Cardiac muscle cell (in vitro differentiated cells and primary cell): ENCODE measurements at regions not wholly inside any gene's neighbourhood (a gene's known extent, or its start where the extent isn't known, plus 50 kb on each side); places are given as distances from the start of the nearest gene placed in this dataset.
A peak's percentile ranks its signal among the peaks of the same experiment; 100 is the strongest.
"Not testable (repeated sequence)": the region's sequence is repeated elsewhere in the genome, so short reads cannot be mapped to it uniquely, and the experiment has no call there.

Source experiments
- DNase-seq, 2 donors: peaks; one replicate each; pipeline versions ENCODE4 v3.0.0 to v3.0.0-alpha.2; 2010 to 2017; ENCODE audit warnings: low read depth in 1 of 2, low spot score in 1 of 2
- H3K27ac ChIP-seq: fragments of 200-600 bp; sonication (generic); 2 replicates; pipeline ENCODE4 v1.5.1; 2016
- H3K27me3 ChIP-seq: fragments of 200-600 bp; sonication (generic); 2 replicates; pipeline ENCODE4 v1.6.0; 2016; ENCODE audit warnings: control low read depth
- H3K36me3 ChIP-seq: fragments of 200-600 bp; sonication (generic); 2 replicates; pipeline ENCODE4 v1.5.1; 2016; ENCODE audit warnings: control low read depth
- H3K4me1 ChIP-seq: fragments of 200-600 bp; sonication (generic); 2 replicates; pipeline ENCODE4 v1.8.1; 2017; ENCODE audit warnings: low read depth, mild to moderate bottlenecking, mixed run types
- H3K4me3 ChIP-seq: fragments of 200-600 bp; sonication (generic); 2 replicates; pipeline ENCODE4 v1.5.1; 2016; ENCODE audit warnings: mild to moderate bottlenecking
- H3K9me3 ChIP-seq: fragments of 200-600 bp; sonication (generic); 2 replicates; pipeline ENCODE4 v1.5.1; 2017; ENCODE audit warnings: low read depth, mild to moderate bottlenecking, control low read depth
- TF ChIP-seq, protein P1 (sequence below): IDR thresholded peaks from 2 replicates; pipeline ENCODE4 v1.5.1; 2012; ENCODE audit warnings: low read depth, mild to moderate bottlenecking, low read length

DNA sequence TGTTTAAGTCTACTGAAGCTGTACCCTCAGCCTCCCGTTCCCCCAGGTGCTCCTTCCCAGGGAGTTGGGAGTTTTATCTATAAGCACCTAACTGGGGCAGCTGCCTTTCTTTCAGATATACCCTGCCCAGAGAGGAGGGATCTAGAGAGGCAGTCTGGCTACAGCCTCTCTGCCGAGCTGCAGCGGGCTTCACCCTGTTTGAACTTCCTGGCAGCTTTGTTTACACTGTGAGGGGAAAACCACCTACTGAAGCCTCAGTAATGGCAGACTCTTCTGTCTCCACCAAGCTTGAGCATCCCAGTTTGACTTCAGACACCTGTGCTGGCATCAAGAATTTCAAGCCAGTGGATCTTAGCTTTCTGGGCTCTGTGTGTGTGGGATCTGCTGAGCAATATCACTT is 122.5 kb downstream of the MAGEE1 start:
- Histone ChIP-seq H3K36me3 (no peaks in the 10 kb centered on the region), H3K4me3 (no peak overlapping the region), H3K4me1 (no peaks in the 10 kb centered on the region), H3K27ac (no peak overlapping the region), H3K27me3 (no peaks in the 10 kb centered on the region), H3K9me3 (no peaks in the 10 kb centered on the region)
- DNase-seq: no peak
- TF ChIP-seq, protein P1, sequence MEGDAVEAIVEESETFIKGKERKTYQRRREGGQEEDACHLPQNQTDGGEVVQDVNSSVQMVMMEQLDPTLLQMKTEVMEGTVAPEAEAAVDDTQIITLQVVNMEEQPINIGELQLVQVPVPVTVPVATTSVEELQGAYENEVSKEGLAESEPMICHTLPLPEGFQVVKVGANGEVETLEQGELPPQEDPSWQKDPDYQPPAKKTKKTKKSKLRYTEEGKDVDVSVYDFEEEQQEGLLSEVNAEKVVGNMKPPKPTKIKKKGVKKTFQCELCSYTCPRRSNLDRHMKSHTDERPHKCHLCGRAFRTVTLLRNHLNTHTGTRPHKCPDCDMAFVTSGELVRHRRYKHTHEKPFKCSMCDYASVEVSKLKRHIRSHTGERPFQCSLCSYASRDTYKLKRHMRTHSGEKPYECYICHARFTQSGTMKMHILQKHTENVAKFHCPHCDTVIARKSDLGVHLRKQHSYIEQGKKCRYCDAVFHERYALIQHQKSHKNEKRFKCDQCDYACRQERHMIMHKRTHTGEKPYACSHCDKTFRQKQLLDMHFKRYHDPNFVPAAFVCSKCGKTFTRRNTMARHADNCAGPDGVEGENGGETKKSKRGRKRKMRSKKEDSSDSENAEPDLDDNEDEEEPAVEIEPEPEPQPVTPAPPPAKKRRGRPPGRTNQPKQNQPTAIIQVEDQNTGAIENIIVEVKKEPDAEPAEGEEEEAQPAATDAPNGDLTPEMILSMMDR: no peak

DNA sequence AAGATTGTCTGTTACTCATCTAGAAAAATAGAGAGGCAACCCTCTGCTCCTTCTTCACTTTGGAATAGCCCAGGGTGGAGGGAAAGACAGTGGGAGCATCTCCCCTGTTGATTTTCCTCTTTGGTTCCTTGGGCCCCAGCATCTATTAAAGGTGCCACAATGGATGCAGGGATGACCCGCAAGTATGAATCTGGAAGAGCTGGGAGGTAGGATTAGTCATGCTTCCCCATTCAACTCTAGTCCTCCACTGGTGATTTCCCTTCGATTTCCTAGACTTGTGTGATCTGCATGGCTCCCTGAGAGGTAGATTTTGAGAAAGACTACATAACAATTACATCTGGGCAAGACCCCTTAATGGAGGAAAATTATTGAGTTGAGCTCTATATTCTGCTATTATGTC is 127.8 kb downstream of the MAGEE1 start:
- no peak overlapping the region for H3K27ac ChIP-seq
- TF ChIP-seq, protein P1: no peak
- H3K9me3 ChIP-seq: no peaks in the 10 kb centered on the region
- H3K36me3 ChIP-seq: no peaks in the 10 kb centered on the region
- no peaks in the 10 kb centered on the region for H3K27me3 ChIP-seq
- no peaks in the 10 kb centered on the region for H3K4me1 ChIP-seq
- H3K4me3 ChIP-seq: no peak overlapping the region
- no peak for DNase-seq

DNA sequence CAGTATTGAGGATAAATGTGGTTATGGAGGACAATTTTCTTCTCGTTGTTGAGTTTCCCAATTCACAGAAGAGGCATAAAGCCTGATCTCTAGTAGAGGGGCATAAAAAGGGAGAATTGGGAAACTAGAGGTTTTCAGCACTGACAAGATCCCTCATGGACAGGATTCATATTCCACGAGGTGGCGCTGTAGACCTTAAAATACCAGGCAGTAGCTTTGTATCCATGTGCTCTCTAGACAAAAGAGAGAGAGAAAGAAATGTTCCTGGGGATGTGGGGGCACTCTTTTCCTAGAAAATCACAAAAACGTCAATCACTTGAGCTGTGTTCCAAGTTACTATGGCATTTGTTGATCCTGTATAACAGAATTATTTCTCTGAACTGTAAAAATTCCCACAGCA is 128.3 kb downstream of the MAGEE1 start:
- H3K9me3 ChIP-seq: no peaks in the 10 kb centered on the region
- no peaks in the 10 kb centered on the region for H3K4me1 ChIP-seq
- H3K27me3 ChIP-seq: no peaks in the 10 kb centered on the region
- DNase-seq: peak; percentile 20 to 62
- TF ChIP-seq, protein P1: no peak
- no peak overlapping the region for H3K27ac ChIP-seq
- no peaks in the 10 kb centered on the region for H3K36me3 ChIP-seq
- H3K4me3 ChIP-seq: no peak overlapping the region

DNA sequence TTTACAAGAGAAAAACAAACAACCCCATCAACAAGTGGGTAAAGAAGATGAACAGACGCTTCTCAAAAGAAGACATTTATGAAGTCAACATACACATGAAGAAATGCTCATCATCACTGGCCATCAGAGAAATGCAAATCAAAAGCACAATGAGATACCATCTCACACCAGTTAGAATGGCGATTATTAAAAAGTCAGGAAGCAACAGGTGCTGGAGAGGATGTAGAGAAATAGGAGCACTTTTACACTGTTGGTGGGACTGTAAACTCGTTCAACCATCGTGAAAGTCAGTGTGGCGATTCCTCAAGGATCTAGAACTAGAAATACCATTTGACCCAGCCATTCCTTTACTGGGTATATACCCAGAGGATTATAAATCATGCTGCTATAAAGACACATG is 137.3 kb downstream of the MAGEE1 start:
- DNase-seq, H3K36me3 ChIP-seq, H3K27me3 ChIP-seq, H3K4me1 ChIP-seq, H3K4me3 ChIP-seq, H3K9me3 ChIP-seq, H3K27ac ChIP-seq: not testable (repeated sequence)

DNA sequence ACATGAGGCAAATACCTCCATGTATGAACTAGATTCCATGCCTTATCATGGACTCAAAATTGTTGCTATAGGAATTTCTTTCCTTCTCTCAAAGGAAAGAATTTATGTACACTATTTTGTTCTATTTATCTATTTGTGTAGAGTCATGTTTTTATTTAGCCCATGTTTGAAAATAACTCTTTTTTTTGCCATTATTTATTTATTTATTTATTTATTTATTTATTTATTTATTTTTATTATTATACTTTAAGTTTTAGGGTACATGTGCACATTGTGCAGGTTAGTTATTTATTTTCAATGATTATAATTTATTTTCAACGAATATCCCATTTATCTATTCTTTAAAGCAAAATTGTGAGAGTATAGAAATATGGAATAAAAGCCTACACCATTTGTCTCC is 177.9 kb downstream of the MAGEE1 start:
- no peaks in the 10 kb centered on the region for H3K27me3 ChIP-seq
- DNase-seq: no peak
- H3K9me3 ChIP-seq: no peaks in the 10 kb centered on the region
- no peak overlapping the region for H3K4me3 ChIP-seq
- no peak overlapping the region for H3K27ac ChIP-seq
- H3K4me1 ChIP-seq: no peaks in the 10 kb centered on the region
- TF ChIP-seq, protein P1: no peak
- H3K36me3 ChIP-seq: no peaks in the 10 kb centered on the region

DNA sequence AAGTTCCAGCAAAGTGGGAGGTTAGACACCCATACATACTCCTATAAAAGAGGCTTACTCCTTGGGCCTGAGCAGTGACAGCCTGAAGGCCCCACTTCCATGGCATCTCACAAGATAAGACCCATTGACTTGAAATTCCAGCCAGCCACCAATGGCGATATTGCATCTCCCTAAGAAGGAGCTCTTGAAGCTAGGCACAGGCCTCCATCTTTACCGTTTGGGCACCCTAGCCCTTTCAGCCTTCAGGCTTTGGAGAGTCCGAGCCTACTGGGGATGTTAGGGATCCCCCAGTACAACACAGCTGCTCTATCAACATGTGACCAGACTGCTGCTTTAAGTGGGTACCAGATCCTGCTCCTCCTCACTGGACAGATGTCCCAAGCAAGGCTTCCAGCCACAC is 189.5 kb downstream of the MAGEE1 start:
- no peak for DNase-seq
- Histone ChIP-seq H3K9me3 (no peaks in the 10 kb centered on the region), H3K27ac (no peak overlapping the region), H3K27me3 (no peaks in the 10 kb centered on the region), H3K36me3 (no peaks in the 10 kb centered on the region), H3K4me3 (no peak overlapping the region), H3K4me1 (no peaks in the 10 kb centered on the region)
- TF ChIP-seq, protein P1: no peak
